ENCODE measurements at regions not wholly inside any gene's neighbourhood (a gene's known extent, or its start where the extent isn't known, plus 50 kb on each side); places are given as distances from the start of the nearest gene placed in this dataset.
A peak's percentile ranks its signal among the peaks of the same experiment; 100 is the strongest.
"Not testable (repeated sequence)": the region's sequence is repeated elsewhere in the genome, so short reads cannot be mapped to it uniquely, and the experiment has no call there.

DNA sequence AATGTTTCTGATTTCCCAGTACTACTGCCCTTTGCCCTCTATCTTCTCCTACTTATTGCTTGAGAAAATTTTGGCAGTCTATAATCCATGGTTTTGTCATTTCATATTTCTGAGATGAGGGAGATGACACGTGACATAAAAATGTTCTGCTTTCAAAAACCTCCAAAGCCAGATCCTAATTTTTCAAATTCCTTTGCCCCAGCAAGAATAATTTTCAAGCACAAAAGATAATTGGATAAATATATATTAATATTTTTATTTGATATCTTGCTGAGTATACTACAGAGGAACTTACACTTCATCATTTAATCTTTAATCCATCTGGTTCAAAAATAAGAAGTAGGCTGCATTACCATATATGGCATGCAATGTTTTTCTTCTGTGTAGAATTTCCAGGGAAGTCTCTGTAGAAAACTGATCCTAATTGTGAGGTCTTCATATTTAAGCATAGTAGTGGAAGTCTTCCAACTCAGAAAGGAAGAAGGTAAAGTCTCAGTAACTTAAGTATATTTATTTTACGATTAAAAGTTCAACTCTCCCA is 1738.8 kb downstream of the EFNA5 start:
- DNase-seq (ENCODE audit: low spot score): peak; percentile 48

GRCh38 chr5:105929858-105930257 is 1740.9 kb downstream of the EFNA5 start:
- no peak for DNase-seq (ENCODE audit: low spot score)

DNA sequence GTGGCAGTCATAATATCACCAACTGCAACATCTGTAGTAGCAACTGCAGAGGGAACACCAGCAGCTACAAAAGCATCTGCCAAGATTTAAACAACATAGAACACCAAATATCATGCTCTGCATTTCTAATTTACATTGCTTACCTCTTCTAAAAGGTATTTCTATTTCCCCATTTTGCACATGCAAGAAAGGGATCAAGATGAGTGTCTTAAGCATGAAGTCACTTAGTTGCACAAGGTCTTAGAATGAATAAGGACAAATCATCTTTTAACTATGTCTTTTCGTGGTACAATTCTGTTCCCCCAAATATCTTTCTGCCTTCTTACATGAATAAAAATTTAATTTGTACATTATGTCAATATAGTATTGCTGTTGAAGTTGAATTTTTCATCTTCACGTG is 1746.4 kb downstream of the EFNA5 start:
- no peak for DNase-seq (ENCODE audit: low spot score)

GRCh38 chr5:105922574-105922973 is 1748.2 kb downstream of the EFNA5 start:
- DNase-seq (ENCODE audit: low spot score): no peak

DNA sequence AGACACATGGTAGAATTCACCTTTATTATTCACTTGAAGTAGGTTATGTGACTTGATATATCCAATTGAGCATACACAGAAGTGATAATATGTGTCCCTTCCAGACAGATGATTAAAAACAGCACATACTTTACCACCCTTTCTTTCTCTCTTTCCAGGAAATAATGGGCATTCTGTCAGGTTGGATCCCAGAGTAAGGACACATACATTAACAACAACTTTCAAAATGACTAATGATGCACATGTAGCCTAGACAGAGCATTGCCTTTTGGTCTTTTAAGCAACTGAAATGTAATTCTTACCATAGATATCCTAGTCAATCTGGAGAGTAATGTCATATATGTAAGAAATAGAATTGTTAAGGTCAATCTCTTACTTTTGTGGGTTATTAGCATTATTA is 1748.7 kb downstream of the EFNA5 start:
- peak; percentile 12 for DNase-seq (ENCODE audit: low spot score)

DNA sequence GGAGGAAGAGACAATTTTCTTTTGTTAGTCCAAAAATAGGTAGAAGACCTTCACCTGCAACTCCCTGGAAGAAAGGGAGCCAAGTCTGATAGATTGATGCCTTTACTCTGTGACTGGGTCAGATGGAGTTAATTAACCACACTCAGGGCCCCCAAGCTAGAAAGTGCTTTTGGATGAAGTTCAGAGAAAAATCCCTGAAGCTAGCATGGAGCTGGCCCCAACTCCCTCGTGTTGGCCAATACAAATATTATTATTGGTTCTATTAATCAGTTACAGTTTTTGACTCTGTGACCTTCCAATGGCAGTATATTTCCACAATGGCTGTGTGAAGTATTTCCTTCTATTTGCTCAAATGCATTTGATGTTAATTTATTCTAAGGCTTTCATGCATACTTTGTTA is 1753.5 kb downstream of the EFNA5 start:
- DNase-seq (ENCODE audit: low spot score): no peak

- no peak for DNase-seq (ENCODE audit: low spot score)
Measured at GRCh38 chr5:105907016-105907415, 1763.7 kb downstream of the EFNA5 start.

DNA sequence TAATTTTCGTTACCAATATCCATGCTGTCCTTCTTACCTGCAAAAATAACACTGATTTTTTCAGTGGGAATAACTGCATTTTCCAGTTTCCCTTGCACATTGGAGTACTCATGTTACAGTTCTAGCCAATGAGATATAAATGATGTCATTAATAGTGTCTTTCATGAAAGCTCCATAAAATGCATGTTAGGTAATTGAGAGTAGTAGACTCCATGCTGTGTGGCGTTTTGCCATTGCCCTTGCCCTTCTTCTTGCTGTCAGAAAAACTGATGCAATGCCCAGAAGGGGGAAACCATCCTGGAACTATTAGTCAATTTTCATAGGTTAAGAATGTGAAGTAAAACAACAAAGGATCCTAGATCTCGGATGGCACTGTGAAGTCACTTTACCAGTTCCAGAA is 1765.3 kb downstream of the EFNA5 start:
- no peak for DNase-seq (ENCODE audit: low spot score)

- DNase-seq (ENCODE audit: low spot score): no peak
Measured at GRCh38 chr5:105903069-105903468, 1767.7 kb downstream of the EFNA5 start.

- no peak for DNase-seq (ENCODE audit: low spot score)
Measured at GRCh38 chr5:105899726-105900125, 1771.0 kb downstream of the EFNA5 start.

DNA sequence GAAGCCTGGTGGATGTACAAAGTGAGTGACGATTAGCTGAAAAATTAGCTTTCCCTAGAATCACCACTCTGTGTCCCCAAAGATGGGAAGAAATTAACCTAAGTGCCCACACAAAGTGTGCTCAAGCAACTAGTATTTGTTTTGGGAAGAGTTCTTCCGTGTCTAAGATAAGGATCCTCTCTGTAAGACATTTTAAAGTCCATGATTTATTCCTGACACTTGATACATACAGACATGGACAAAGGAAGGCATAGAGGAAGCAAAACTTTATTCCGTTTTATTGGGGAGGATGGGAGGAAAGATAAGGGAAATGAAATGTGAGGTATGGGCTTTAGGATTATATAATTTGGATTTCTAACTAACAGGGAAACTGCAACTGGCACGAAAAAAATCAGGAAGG is 1772.6 kb downstream of the EFNA5 start:
- no peak for DNase-seq (ENCODE audit: low spot score)

DNA sequence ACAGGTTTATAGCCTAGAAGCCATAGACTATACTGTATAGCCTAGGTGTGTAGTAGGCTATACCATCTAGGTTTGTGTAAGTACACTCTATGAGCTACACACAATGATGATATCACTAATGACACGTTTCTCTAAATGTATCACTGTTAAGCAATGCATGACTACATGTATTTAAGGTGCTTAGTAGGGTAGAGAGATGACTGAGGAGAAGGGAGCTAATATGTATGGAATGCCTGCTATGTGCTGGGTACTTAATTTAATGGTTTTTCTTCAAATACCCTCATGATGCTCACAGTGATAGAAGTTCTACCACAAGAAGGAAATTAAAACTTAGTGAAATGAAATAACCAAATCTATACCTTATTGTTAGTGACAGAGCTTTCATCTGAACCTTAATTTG is 1785.5 kb downstream of the EFNA5 start:
- DNase-seq (ENCODE audit: low spot score): no peak

DNA sequence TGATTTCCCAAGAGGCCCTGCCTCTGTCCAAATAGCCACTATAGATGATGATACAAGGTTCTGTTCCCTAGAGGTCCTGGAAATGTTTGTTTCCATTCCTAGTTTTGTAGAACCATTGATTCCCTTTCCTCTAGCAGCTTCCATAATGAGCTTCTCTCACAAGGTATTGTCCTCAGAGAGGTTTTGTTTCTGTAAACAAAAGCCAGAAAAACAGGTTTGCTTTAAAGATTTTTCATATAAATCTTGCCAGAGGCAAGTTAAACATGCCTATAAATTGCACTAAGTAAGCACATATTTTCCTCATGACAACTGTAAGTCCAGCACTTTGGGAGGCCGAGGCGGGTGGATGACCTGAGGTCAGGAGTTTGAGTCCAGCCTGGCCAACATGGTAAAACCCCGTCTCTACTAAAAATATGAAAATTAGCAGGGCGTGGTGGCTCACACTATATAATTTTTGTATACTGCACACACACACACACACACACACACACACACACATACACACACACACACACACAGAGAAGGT is 1787.7 kb downstream of the EFNA5 start:
- DNase-seq (ENCODE audit: low spot score): peak; percentile 1

DNA sequence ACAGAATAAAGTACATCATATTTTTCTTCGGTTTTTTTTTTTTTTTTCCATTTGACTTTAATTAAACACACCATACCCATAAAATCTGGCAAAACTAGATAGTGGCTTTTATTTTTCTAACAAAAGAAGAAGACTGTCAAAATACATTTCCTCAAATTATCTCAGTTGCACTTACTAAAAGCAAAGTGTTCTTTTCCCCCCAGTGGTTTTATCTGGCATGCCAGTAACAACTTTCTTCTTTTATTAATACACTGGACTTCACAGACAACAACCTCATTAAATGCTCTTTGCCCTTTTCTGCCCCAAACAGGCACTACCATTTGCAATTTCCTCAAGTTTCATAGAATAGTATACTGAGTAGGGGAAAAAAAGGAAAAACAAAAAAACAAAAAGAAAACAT is 1792.3 kb downstream of the EFNA5 start:
- DNase-seq (ENCODE audit: low spot score): no peak

GRCh38 chr5:105877592-105877991 is 1793.1 kb downstream of the EFNA5 start:
- no peak for DNase-seq (ENCODE audit: low spot score)

- DNase-seq (ENCODE audit: low spot score): no peak
Measured at GRCh38 chr5:105874316-105874715, 1796.4 kb downstream of the EFNA5 start.

GRCh38 chr5:105872569-105873270 is 1798.0 kb downstream of the EFNA5 start:
- peak; percentile 20 for DNase-seq (ENCODE audit: low spot score)

DNA sequence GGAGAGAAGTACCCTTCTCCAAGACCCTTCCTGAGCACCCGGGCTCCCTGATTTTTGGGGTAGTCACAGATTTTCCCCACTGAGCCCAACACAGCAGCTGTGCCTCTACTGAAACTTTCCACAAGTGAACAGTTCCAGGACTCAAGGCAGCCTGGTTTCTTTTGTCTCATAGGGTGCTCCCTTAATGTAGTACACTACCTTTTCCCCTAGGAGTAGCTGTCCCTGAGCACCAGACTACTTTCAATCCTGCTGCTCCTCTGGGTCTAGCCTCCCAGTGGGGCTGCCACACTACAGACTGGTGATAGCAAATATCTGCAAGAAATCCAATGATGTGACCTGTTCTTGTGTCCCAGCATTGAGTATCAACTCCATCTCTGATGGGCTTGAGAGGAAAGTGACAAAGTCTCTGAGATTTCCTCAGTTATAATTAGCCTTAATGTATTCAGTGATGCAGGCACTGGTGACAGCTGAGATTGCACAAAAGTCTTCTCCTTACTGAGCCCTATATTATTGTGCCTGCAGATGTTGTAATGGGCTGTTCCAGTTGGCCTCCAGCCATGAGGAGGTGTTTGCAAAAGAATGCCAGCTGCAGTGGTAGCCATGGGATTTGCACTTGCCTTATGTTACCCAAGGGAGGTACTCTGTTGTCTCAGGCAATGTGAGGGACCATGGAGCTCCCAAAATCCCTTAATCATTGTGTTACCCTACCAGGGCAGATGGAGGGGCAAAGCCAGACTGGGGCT is 1802.5 kb downstream of the EFNA5 start:
- DNase-seq (ENCODE audit: low spot score): no peak

DNA sequence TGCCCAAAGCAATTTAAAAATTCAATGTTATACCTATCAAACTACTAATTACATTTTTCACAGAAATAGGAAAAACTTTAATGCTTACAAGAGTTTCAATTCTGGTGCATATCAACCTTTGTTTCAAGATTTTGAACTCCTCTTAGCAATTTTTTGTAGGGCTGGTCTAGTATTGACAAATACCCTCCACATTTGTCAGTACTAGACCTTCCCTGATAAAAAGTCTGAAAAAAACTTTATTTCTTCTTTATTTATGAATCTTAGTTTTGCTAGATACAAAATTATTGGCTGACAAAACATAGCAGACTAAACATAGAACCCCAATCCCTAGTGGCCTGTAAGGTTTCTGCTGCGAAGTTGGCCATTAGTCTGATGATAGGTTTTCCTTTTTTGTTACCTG is 1804.9 kb downstream of the EFNA5 start:
- DNase-seq (ENCODE audit: low spot score): no peak

DNA sequence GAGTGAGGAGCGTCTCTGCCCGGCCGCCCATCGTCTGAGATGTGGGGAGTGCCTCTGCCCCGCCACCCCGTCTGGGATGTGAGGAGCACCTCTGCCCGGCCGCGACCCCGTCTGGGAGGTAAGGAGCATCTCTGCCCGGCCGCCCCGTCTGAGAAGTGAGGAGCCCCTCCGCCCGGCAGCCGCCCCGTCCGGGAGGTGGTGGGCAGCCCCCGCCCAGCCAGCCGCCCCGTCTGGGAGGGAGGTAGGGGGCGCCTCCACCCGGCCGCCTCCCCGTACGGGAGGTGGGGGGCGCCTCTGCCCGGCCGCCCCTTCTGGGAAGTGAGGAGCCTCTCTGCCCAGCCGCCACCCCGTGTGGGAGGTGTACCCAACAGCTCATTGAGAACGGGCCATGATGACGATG is 1811.4 kb downstream of the EFNA5 start:
- not testable (repeated sequence) for DNase-seq (ENCODE audit: low spot score)

GRCh38 chr5:105849701-105850100 is 1821.0 kb downstream of the EFNA5 start:
- no peak for DNase-seq (ENCODE audit: low spot score)

DNA sequence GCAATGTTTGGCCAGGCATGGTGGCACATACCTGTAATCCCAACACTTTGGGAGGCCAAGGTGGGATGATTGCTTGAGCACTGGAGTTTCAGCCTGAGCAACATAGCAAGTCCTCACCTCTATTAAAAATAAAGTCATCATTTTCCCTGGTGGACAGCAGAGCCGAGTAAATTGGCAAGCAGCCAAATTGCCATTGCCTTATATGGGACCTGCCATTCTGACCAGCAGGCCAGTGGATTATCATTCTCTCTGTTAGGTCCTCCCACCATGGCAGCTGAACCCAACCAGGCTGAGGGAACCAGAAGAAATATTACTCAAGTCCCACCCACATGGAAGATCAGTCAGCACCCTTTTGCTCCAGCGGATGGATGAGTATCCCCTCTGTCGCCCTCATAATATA is 1829.9 kb downstream of the EFNA5 start:
- no peak for DNase-seq (ENCODE audit: low spot score)

DNA sequence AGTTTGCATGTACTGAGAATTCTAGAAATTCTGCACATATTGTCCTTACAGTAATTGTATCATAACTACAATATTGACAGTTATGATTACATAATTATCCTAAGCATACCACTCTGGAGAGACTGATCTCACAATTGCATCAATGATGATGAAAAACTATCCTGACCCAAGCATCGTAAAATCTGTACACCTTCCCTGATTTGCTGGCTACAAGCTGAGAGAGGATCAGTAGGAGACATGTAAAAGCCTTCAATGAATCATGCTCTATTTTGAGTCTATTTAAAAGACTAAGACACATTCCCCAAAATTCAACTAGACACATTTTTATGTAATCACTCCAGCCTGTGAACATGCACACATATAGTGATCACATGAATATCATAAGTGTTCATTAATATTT is 1833.8 kb downstream of the EFNA5 start:
- no peak for DNase-seq (ENCODE audit: low spot score)

Data from umbilical cord (tissue), 1 donor.